H1 (cell line): ENCODE measurements at regions not wholly inside any gene's neighbourhood (a gene's known extent, or its start where the extent isn't known, plus 50 kb on each side); places are given as distances from the start of the nearest gene placed in this dataset.

Experiments
- KDM5A ChIP-seq: fragments of 200-600 bp; IDR thresholded peaks from 2 replicates; pipeline ENCODE4 v1.7.1; 2012; ENCODE audit warnings: mild to moderate bottlenecking, low read length, inconsistent platforms, mixed read lengths
- TF ChIP-seq, protein P1 (sequence below): IDR thresholded peaks from 2 replicates; pipeline ENCODE4 v1.6.1; 2011; ENCODE audit warnings: low read length, improper control_type of control experiment

DNA sequence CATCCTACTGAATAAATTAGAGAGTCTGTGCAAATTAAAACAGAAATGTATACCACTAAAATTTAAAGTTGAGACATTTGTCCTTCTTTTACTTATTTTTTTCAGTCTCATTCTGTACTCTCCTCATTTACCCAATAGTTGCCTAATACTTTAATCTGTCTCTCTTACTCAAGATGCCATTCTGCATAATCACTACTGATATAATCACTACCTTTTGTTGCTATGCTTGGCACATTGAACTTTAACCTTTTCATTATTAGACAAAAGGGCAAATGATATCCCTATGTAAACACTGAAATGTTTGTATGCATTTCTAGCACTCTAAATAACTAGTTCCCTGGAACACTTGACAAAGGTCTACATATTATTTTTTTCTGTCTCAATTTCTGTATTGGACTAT is 1108.3 kb upstream of the FLRT2 start (continued):
- TF ChIP-seq, protein P1, sequence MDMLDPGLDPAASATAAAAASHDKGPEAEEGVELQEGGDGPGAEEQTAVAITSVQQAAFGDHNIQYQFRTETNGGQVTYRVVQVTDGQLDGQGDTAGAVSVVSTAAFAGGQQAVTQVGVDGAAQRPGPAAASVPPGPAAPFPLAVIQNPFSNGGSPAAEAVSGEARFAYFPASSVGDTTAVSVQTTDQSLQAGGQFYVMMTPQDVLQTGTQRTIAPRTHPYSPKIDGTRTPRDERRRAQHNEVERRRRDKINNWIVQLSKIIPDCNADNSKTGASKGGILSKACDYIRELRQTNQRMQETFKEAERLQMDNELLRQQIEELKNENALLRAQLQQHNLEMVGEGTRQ, result no peak
- no peak for TF ChIP-seq KDM5A
